ENCODE measurements at regions not wholly inside any gene's neighbourhood (a gene's known extent, or its start where the extent isn't known, plus 50 kb on each side); places are given as distances from the start of the nearest gene placed in this dataset.
A peak's percentile ranks its signal among the peaks of the same experiment; 100 is the strongest.

DNA sequence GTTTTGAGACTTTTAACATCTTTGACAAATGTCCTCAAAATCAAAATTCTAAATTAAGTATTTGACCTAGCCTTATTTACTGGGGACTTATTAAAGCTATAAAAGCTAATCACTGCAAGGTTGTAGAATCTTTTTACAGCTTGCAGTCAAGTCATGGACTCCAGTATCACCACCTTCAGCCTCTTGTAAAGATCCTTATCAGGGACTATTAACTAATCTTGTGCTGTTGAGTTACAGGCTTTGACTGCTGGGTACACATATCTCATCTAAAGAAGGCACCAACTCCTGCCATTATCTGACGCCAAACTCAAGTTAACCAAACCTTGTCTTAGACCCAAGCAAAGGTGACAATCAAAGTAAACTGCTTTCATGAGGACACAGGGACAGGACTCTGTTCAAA is 621.0 kb upstream of the IGFBP3 start:
- H3K4me3 ChIP-seq = no peak overlapping the region

DNA sequence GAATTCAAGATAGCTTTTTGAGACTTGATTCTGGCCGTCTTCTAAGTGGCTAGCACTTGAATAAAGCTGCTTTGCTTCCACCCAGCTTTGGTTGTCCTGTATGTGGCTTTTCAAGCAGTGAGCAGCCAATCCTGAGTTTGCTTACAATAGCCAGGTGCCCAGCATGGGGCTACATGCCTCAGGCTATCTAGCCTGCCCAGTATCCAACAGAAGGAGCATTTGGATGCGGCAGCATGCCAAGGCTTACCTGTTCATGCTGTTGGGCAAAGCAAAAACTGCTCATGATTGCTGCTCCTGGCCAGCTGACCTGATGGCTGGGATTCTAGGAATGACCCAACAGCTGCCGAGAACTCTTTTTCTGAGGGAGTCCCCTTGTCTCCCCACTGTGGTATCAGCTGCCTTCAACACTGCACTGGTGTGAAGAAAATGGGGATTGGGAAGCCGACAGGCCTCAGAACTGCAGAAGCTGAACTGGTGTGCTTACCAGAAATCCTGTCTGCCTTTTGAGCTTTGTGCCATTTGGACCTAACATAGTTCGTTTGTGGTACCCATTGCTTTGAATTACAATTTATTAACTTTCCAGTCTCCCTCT is 618.9 kb upstream of the IGFBP3 start:
- H3K79me2 ChIP-seq (ENCODE audit: insufficient read depth) = no peaks in the 10 kb centered on the region
- no peak overlapping the region for H3K4me2 ChIP-seq (ENCODE audit: unreplicated experiment)
- no peak overlapping the region for H3K9ac ChIP-seq
- no peaks in the 10 kb centered on the region for H3K27me3 ChIP-seq (replicated peaks; ENCODE audit: insufficient read depth)
- H2AFZ ChIP-seq = no peak overlapping the region; the same call in 1 of the 2 replicates
- H3K27ac ChIP-seq = no peak overlapping the region
- no peaks in the 10 kb centered on the region for H3K9me2 ChIP-seq (ENCODE audit: insufficient read depth)
- no peak for TF ChIP-seq EZH2phosphoT487 (IDR thresholded peaks at IDR 0.05; ENCODE audit: insufficient read depth, low read depth)
- TF ChIP-seq EZH2 (IDR thresholded peaks at IDR 0.05; ENCODE audit: insufficient read depth, poor library complexity, severe bottlenecking) = no peak
- no peak for DNase-seq
- no peaks in the 10 kb centered on the region for H3K9me3 ChIP-seq (ENCODE audit: low read depth)
- no peaks in the 10 kb centered on the region for H3K36me3 ChIP-seq (ENCODE audit: low read depth)
- in situ Hi-C loops (cut with MboI) = no loop called here
- 95% methylated on average over 5 of the region's 5 CpGs for WGBS, 2 experiments (ENCODE audit: low coverage in 1 of 2, low lambda C conversion rate in 2 of 2, missing lambda C conversion rate in 2 of 2)
- H3F3A ChIP-seq (ENCODE audit: insufficient read depth) = peaks cover 4% of the 10 kb centered on the region; the same call in 1 of the 2 replicates
- H4K20me1 ChIP-seq (ENCODE audit: insufficient read depth) = no peaks in the 10 kb centered on the region
- H3K4me3 ChIP-seq = no peak overlapping the region
- H3K4me1 ChIP-seq (ENCODE audit: insufficient read depth) = peaks cover 13% of the 10 kb centered on the region

More for the DNA sequence above, 621.0 kb upstream of the IGFBP3 start:
- Histone ChIP-seq H3F3A (ENCODE audit: insufficient read depth) (peaks cover 22% of the 10 kb centered on the region; the same call in 1 of the 2 replicates), H3K27ac (no peak overlapping the region), H3K9me3 (ENCODE audit: low read depth) (no peaks in the 10 kb centered on the region), H3K27me3 (replicated peaks; ENCODE audit: insufficient read depth) (no peaks in the 10 kb centered on the region), H4K20me1 (ENCODE audit: insufficient read depth) (no peaks in the 10 kb centered on the region), H3K36me3 (ENCODE audit: low read depth) (no peaks in the 10 kb centered on the region), H3K9me2 (ENCODE audit: insufficient read depth) (no peaks in the 10 kb centered on the region), H3K9ac (no peak overlapping the region), H3K4me1 (ENCODE audit: insufficient read depth) (peaks cover 29% of the 10 kb centered on the region), H3K79me2 (ENCODE audit: insufficient read depth) (no peaks in the 10 kb centered on the region), H2AFZ (no peak overlapping the region), H3K4me2 (ENCODE audit: unreplicated experiment) (no peak overlapping the region)
- WGBS, 2 experiments (ENCODE audit: low coverage in 1 of 2, low lambda C conversion rate in 2 of 2, missing lambda C conversion rate in 2 of 2) = 96 to 100% methylated on average over 1 of the region's 1 CpG
- in situ Hi-C loops (cut with MboI) = no loop called here
- TF ChIP-seq EZH2 (IDR thresholded peaks at IDR 0.05; ENCODE audit: insufficient read depth, poor library complexity, severe bottlenecking) = no peak
- no peak for TF ChIP-seq EZH2phosphoT487 (IDR thresholded peaks at IDR 0.05; ENCODE audit: insufficient read depth, low read depth)
- DNase-seq = no peak

DNA sequence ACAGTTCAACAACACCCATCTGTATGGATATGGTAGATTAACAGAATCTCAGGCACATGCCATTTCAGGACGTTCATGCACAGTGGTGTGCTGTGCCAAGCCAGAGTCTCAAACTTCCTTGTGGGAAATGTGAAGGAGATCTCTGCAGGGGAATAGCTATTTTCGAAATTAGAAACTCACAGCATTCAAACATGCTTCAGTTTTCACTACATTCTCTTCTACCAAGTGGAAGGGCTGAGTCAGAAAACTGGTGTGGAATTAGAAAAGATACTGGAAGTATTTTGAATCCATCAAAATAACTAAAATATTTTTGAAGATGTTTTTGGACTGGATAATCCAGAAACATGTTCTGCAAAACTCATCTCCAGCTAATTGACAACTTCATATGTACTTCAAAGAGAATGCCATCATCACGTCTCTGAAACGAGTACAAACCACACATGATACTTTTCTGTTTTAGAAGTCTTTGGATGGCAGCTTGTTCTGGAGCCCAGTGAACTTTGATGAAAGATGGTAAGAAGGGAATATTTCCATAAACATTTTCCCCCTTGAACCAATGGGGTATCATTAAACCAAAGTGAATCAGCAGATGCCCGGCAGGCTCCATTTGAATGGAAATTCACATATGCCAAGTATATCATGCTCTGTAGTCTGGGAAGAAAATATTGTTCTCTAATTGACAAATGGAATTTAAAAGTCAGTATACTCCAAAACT is 616.3 kb upstream of the IGFBP3 start:
- H3K9ac ChIP-seq = no peak overlapping the region
- H3K27ac ChIP-seq = no peak overlapping the region
- H3K79me2 ChIP-seq (ENCODE audit: insufficient read depth) = no peaks in the 10 kb centered on the region
- 28 to 29% methylated on average over 5 of the region's 5 CpGs for WGBS, 2 experiments (ENCODE audit: low coverage in 1 of 2, low lambda C conversion rate in 2 of 2, missing lambda C conversion rate in 2 of 2)
- no peaks in the 10 kb centered on the region for H3K36me3 ChIP-seq (ENCODE audit: low read depth)
- H3F3A ChIP-seq (ENCODE audit: insufficient read depth) = 0 out of 2 replicates have a peak, but pooled peaks cover 5% of the 10 kb centered on the region
- no peaks in the 10 kb centered on the region for H3K9me3 ChIP-seq (ENCODE audit: low read depth)
- no peaks in the 10 kb centered on the region for H3K27me3 ChIP-seq (replicated peaks; ENCODE audit: insufficient read depth)
- TF ChIP-seq EZH2 (IDR thresholded peaks at IDR 0.05; ENCODE audit: insufficient read depth, poor library complexity, severe bottlenecking) (no peak), EZH2phosphoT487 (IDR thresholded peaks at IDR 0.05; ENCODE audit: insufficient read depth, low read depth) (no peak)
- H2AFZ ChIP-seq = peak overlapping the region; percentile 35
- no peak for DNase-seq
- H4K20me1 ChIP-seq (ENCODE audit: insufficient read depth) = no peaks in the 10 kb centered on the region
- in situ Hi-C loops (cut with MboI) = no loop called here
- H3K9me2 ChIP-seq (ENCODE audit: insufficient read depth) = no peaks in the 10 kb centered on the region
- no peak overlapping the region for H3K4me2 ChIP-seq (ENCODE audit: unreplicated experiment)
- no peak overlapping the region for H3K4me3 ChIP-seq
- 0 out of 2 replicates have a peak, but pooled peaks cover 5% of the 10 kb centered on the region for H3K4me1 ChIP-seq (ENCODE audit: insufficient read depth)

DNA sequence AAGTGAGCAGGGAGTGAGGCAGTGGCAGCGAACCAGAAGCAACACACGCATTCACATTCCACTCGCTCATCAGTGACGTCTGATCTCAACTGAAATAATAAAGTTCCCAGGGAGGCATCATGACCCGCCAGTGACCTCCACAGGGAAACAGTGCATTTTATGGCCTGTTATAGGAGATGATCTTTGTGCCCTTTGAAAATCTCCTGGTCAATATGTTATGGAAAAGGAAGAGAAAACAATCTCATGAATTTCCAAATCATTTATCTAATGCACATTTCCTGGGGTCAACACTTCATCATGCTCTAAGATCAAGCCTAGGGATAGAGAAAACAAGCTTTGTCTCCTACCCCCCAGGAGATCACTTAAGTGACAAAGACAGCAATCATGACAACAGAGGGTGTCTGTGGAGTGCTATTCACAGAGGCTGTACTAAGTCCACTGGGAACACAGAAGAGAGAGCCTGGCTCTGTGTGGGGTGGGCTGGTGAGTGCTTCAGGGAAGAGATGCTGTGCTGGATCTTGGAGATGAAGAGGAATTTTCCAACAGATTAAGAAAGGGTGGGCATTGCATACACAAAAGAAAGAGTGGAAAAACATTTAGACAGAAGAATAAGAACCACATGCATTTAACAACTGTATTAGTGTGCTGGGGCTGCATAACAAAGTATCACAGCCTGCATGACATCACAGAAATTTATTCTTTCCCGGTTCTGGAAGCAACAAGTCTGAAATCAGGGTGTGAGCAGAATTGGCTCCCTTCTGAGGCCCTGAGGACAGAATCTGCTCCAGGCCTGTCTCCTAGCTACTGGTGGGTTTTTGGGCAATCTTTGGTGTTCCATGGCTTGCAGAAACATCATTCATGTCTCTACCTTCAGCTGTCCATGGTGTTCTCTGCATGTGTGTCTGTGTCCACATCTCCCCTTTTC is 613.9 kb upstream of the IGFBP3 start:
- Histone ChIP-seq H3K4me3 (no peak overlapping the region), H3K27ac (no peak overlapping the region), H3K9me3 (ENCODE audit: low read depth) (peaks cover 3% of the 10 kb centered on the region), H3K27me3 (replicated peaks; ENCODE audit: insufficient read depth) (no peaks in the 10 kb centered on the region), H2AFZ (no peak overlapping the region), H3F3A (ENCODE audit: insufficient read depth) (0 out of 2 replicates have a peak, but pooled peaks cover 5% of the 10 kb centered on the region), H4K20me1 (ENCODE audit: insufficient read depth) (no peaks in the 10 kb centered on the region), H3K4me2 (ENCODE audit: unreplicated experiment) (no peak overlapping the region), H3K36me3 (ENCODE audit: low read depth) (no peaks in the 10 kb centered on the region), H3K9me2 (ENCODE audit: insufficient read depth) (no peaks in the 10 kb centered on the region), H3K4me1 (ENCODE audit: insufficient read depth) (0 out of 2 replicates have a peak, but pooled peaks cover 6% of the 10 kb centered on the region), H3K9ac (no peak overlapping the region), H3K79me2 (ENCODE audit: insufficient read depth) (no peaks in the 10 kb centered on the region)
- TF ChIP-seq EZH2phosphoT487 (IDR thresholded peaks at IDR 0.05; ENCODE audit: insufficient read depth, low read depth) = no peak
- TF ChIP-seq EZH2 (IDR thresholded peaks at IDR 0.05; ENCODE audit: insufficient read depth, poor library complexity, severe bottlenecking) = no peak
- in situ Hi-C loops (cut with MboI) = no loop called here
- DNase-seq = peak; percentile 9
- 83% methylated on average over 6 of the region's 6 CpGs for WGBS, 2 experiments (ENCODE audit: low coverage in 1 of 2, low lambda C conversion rate in 2 of 2, missing lambda C conversion rate in 2 of 2)

Measured in GM23248 (cell line).